RWPE1 (cell line): ENCODE measurements at regions not wholly inside any gene's neighbourhood (a gene's known extent, or its start where the extent isn't known, plus 50 kb on each side); places are given as distances from the start of the nearest gene placed in this dataset.

Source experiments
- CTCF ChIA-PET: fragments of 350-600 bp; sonication (Branson Sonifier 250); formaldehyde crosslinking; extraction: SDS; loops from one replicate; lab custom pipeline; 2021; lab: Yijun Ruan, JAX
- POLR2A ChIA-PET: fragments of 400-600 bp; formaldehyde crosslinking; extraction: SDS; loops from one replicate; lab custom pipeline; 2020; ENCODE audit warnings: antibody characterized with exemption; ENCODE audit not compliant: low non-redundant PET; lab: Yijun Ruan, JAX
- DNase-seq: peaks from one replicate; pipeline ENCODE4 v3.0.0; 2012; ENCODE audit warnings: low spot score
- H3K27ac ChIP-seq: fragments of 450-650 bp; 2 replicates; pipeline ENCODE4 v1.5.1; 2017
- CTCF ChIP-seq: fragments of 450-650 bp; conservative IDR thresholded peaks from 2 replicates; pipeline ENCODE4 v1.5.1; 2017; ENCODE audit warnings: low read depth, mild to moderate bottlenecking

GRCh38 chr15:81475471-81475870, 101.5 kb upstream of the TMC3 start:
- no peak overlapping the region for H3K27ac ChIP-seq
- CTCF ChIA-PET = interaction anchor here (0.6 kb wide), 1 partner anchor 68 kb away, joined by 3 read pairs; no protein-coding TSS in a partner anchor
- POLR2A ChIA-PET = no interaction called here
- TF ChIP-seq CTCF = no peak
- no peak for DNase-seq

- ChIA-PET CTCF (interaction anchor here (0.5 kb wide), 1 partner anchor 334 kb away, joined by 3 read pairs; no protein-coding TSS in a partner anchor), POLR2A (no interaction called here)
- no peak for TF ChIP-seq CTCF
These were observed 99.9 kb upstream of the TMC3 start for GRCh38 chr15:81473946-81474345.

GRCh38 chr15:81473177-81473576, 99.2 kb upstream of the TMC3 start:
- no peak overlapping the region for H3K27ac ChIP-seq
- POLR2A ChIA-PET = no interaction called here
- CTCF ChIA-PET = interaction anchor here (0.7 kb wide), 1 partner anchor 199 kb away, joined by 4 read pairs; no protein-coding TSS in a partner anchor
- no peak for TF ChIP-seq CTCF
- DNase-seq = no peak

More at GRCh38 chr15:81473946-81474345, 99.9 kb upstream of the TMC3 start:
- no peak overlapping the region for H3K27ac ChIP-seq
- DNase-seq = no peak

- ChIA-PET CTCF (no interaction called here), POLR2A (no interaction called here)
- no peak overlapping the region for H3K27ac ChIP-seq
- no peak for TF ChIP-seq CTCF
- DNase-seq = no peak
These were observed 97.1 kb upstream of the TMC3 start for GRCh38 chr15:81471151-81471550.

GRCh38 chr15:81469154-81469553, 95.1 kb upstream of the TMC3 start:
- peak; percentile 56 for DNase-seq
- CTCF ChIA-PET = interaction anchor here (0.5 to 0.6 kb wide), 3 partner anchors 10 to 579 kb away, joined by 3 to 5 read pairs (median 3); no protein-coding TSS in a partner anchor
- no peak for TF ChIP-seq CTCF
- peak overlapping the region; percentile 38; the same call in 1 of the 2 replicates for H3K27ac ChIP-seq
- POLR2A ChIA-PET = no interaction called here

GRCh38 chr15:81466741-81467140, 92.7 kb upstream of the TMC3 start:
- DNase-seq = no peak
- no peak overlapping the region for H3K27ac ChIP-seq
- ChIA-PET CTCF (no interaction called here), POLR2A (no interaction called here)
- no peak for TF ChIP-seq CTCF
